ENCODE measurements at regions not wholly inside any gene's neighbourhood (a gene's known extent, or its start where the extent isn't known, plus 50 kb on each side); places are given as distances from the start of the nearest gene placed in this dataset.
"Not testable (repeated sequence)": the region's sequence is repeated elsewhere in the genome, so short reads cannot be mapped to it uniquely, and the experiment has no call there.

DNA sequence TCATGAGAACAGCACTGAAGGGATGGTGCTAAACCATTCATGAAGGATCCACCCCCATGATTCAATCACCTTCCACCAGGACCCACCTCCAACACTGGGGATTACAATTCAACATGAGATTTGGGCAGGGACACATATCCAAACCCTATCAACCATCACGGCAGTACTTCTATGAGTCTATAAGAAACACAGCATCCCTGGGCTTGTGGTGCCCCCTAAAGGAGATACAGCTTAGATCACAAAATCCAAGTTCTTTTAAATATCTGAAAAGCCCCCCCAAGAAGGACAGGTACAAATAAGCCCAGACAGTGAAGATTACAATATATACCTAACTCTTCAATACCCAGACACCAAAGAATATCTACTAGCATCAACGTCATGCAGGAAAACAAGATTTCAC, 233.7 kb upstream of the ADRA1B start:
- H3K4me1 ChIP-seq (ENCODE audit: low read length), result peaks cover 13% of the 10 kb centered on the region
- H3K9me3 ChIP-seq (replicated peaks; ENCODE audit: insufficient read depth, low read length), result no peaks in the 10 kb centered on the region
- no peaks in the 10 kb centered on the region for H3K79me2 ChIP-seq (ENCODE audit: low read length)
- DNase-seq, result no peak
- no peaks in the 10 kb centered on the region for H4K20me1 ChIP-seq (ENCODE audit: insufficient read depth, low read length)
- no peak overlapping the region for H2AFZ ChIP-seq (ENCODE audit: low read length)
- H3F3A ChIP-seq (ENCODE audit: insufficient read depth, low read length), result no peaks in the 10 kb centered on the region; the same call in 1 of the 2 replicates
- H3K4me3 ChIP-seq (ENCODE audit: low read length), result no peak overlapping the region
- TF ChIP-seq, protein P1, sequence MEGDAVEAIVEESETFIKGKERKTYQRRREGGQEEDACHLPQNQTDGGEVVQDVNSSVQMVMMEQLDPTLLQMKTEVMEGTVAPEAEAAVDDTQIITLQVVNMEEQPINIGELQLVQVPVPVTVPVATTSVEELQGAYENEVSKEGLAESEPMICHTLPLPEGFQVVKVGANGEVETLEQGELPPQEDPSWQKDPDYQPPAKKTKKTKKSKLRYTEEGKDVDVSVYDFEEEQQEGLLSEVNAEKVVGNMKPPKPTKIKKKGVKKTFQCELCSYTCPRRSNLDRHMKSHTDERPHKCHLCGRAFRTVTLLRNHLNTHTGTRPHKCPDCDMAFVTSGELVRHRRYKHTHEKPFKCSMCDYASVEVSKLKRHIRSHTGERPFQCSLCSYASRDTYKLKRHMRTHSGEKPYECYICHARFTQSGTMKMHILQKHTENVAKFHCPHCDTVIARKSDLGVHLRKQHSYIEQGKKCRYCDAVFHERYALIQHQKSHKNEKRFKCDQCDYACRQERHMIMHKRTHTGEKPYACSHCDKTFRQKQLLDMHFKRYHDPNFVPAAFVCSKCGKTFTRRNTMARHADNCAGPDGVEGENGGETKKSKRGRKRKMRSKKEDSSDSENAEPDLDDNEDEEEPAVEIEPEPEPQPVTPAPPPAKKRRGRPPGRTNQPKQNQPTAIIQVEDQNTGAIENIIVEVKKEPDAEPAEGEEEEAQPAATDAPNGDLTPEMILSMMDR (IDR thresholded peaks at IDR 0.05; ENCODE audit: low read length), result no peak
- TF ChIP-seq EZH2phosphoT487 (IDR thresholded peaks at IDR 0.05; ENCODE audit: low read length), result no peak
- no peak for TF ChIP-seq EZH2 (optimal IDR thresholded peaks at IDR 0.05; ENCODE audit: low read depth, low read length)
- no peaks in the 10 kb centered on the region for H3K9me2 ChIP-seq (replicated peaks; ENCODE audit: insufficient read depth, low read length)
- no peak overlapping the region for H3K9ac ChIP-seq (ENCODE audit: low read length)
- H3K4me2 ChIP-seq (ENCODE audit: low read depth, low read length), result no peak overlapping the region
- no peaks in the 10 kb centered on the region for H3K27me3 ChIP-seq (replicated peaks; ENCODE audit: insufficient read depth, low read length)
- no peaks in the 10 kb centered on the region for H3K36me3 ChIP-seq (replicated peaks; ENCODE audit: insufficient read depth, low read length)
- H3K27ac ChIP-seq (ENCODE audit: low read length), result no peak overlapping the region

DNA sequence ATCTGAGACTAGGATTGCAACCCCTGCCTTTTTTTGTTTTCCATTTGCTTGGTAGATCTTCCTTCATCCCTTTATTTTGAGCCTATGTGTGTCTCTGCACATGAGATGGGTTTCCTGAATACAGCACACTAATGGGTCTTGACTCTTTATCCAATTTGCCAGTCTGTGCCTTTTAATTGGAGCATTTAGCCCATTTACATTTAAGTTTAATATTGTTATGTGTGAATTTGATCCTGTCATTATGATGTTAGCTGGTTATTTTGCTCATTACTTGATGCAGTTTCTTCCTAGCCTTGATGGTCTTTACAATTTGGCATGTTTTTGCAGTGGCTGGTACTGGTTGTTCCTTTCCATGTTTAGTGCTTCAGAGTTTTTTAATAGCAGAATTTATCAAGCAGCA, 228.4 kb upstream of the ADRA1B start:
- H3K36me3 ChIP-seq (replicated peaks; ENCODE audit: insufficient read depth, low read length); DNase-seq; H3K4me3 ChIP-seq (ENCODE audit: low read length); H3K9me2 ChIP-seq (replicated peaks; ENCODE audit: insufficient read depth, low read length); H3K4me2 ChIP-seq (ENCODE audit: low read depth, low read length); H3K4me1 ChIP-seq (ENCODE audit: low read length); H2AFZ ChIP-seq (ENCODE audit: low read length); H3K79me2 ChIP-seq (ENCODE audit: low read length); H4K20me1 ChIP-seq (ENCODE audit: insufficient read depth, low read length); H3K9me3 ChIP-seq (replicated peaks; ENCODE audit: insufficient read depth, low read length); H3K27me3 ChIP-seq (replicated peaks; ENCODE audit: insufficient read depth, low read length); H3K27ac ChIP-seq (ENCODE audit: low read length); H3F3A ChIP-seq (ENCODE audit: insufficient read depth, low read length); H3K9ac ChIP-seq (ENCODE audit: low read length): not testable (repeated sequence)

DNA sequence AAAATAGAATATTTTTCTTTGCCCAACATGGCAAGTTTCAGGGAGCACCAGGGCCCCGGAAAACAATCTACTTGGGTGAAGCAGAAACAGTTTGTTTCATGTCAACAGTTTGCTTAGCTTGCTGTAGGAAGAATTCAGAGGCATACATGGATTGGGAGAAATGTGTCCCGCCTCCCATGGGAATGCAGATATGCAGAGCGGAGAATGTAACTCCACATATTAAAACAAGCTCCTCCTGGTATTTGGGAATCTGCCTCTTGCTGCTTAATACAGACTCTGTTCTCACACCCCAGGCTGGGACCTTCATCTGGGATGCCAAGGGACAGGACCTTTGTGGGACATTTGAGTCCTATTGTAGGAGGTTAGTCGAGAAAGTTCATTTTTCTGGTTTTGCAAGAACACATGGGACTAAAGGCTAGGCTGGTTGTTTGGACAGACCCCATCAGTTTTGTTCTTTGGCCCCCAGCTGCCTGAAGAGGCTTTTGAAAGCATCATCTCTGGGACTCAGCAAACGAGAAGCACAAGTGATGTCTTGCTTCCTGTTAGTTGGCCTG, 220.5 kb upstream of the ADRA1B start:
- Histone ChIP-seq H3K9me3 (replicated peaks; ENCODE audit: insufficient read depth, low read length) (no peaks in the 10 kb centered on the region), H4K20me1 (ENCODE audit: insufficient read depth, low read length) (no peaks in the 10 kb centered on the region), H3K4me3 (ENCODE audit: low read length) (no peak overlapping the region), H3K79me2 (ENCODE audit: low read length) (no peaks in the 10 kb centered on the region), H3K9ac (ENCODE audit: low read length) (no peak overlapping the region), H3F3A (ENCODE audit: insufficient read depth, low read length) (no peaks in the 10 kb centered on the region), H2AFZ (ENCODE audit: low read length) (no peak overlapping the region), H3K27me3 (replicated peaks; ENCODE audit: insufficient read depth, low read length) (no peaks in the 10 kb centered on the region), H3K4me2 (ENCODE audit: low read depth, low read length) (no peak overlapping the region), H3K4me1 (ENCODE audit: low read length) (no peaks in the 10 kb centered on the region), H3K27ac (ENCODE audit: low read length) (no peak overlapping the region), H3K9me2 (replicated peaks; ENCODE audit: insufficient read depth, low read length) (no peaks in the 10 kb centered on the region), H3K36me3 (replicated peaks; ENCODE audit: insufficient read depth, low read length) (no peaks in the 10 kb centered on the region)
- no peak for DNase-seq
- TF ChIP-seq EZH2 (optimal IDR thresholded peaks at IDR 0.05; ENCODE audit: low read depth, low read length), result no peak
- TF ChIP-seq, protein P1 (IDR thresholded peaks at IDR 0.05; ENCODE audit: low read length), result no peak
- TF ChIP-seq EZH2phosphoT487 (IDR thresholded peaks at IDR 0.05; ENCODE audit: low read length), result no peak

GRCh38 chr5:159697530-159697929, 218.8 kb upstream of the ADRA1B start:
- no peak overlapping the region for H3K27ac ChIP-seq (ENCODE audit: low read length)
- no peaks in the 10 kb centered on the region for H3K36me3 ChIP-seq (replicated peaks; ENCODE audit: insufficient read depth, low read length)
- no peak overlapping the region for H3K4me2 ChIP-seq (ENCODE audit: low read depth, low read length)
- H3K4me3 ChIP-seq (ENCODE audit: low read length), result no peak overlapping the region
- TF ChIP-seq EZH2 (optimal IDR thresholded peaks at IDR 0.05; ENCODE audit: low read depth, low read length) (no peak), EZH2phosphoT487 (IDR thresholded peaks at IDR 0.05; ENCODE audit: low read length) (no peak)
- TF ChIP-seq, protein P1 (IDR thresholded peaks at IDR 0.05; ENCODE audit: low read length), result no peak
- H3K4me1 ChIP-seq (ENCODE audit: low read length), result no peaks in the 10 kb centered on the region
- H3K9me2 ChIP-seq (replicated peaks; ENCODE audit: insufficient read depth, low read length), result no peaks in the 10 kb centered on the region
- no peak for DNase-seq
- no peaks in the 10 kb centered on the region for H3K27me3 ChIP-seq (replicated peaks; ENCODE audit: insufficient read depth, low read length)
- H2AFZ ChIP-seq (ENCODE audit: low read length), result no peak overlapping the region
- no peaks in the 10 kb centered on the region for H4K20me1 ChIP-seq (ENCODE audit: insufficient read depth, low read length)
- no peak overlapping the region for H3K9ac ChIP-seq (ENCODE audit: low read length)
- H3K9me3 ChIP-seq (replicated peaks; ENCODE audit: insufficient read depth, low read length), result no peaks in the 10 kb centered on the region
- no peaks in the 10 kb centered on the region for H3K79me2 ChIP-seq (ENCODE audit: low read length)
- no peaks in the 10 kb centered on the region for H3F3A ChIP-seq (ENCODE audit: insufficient read depth, low read length)
